Fibroblast of peridontal ligament (primary cell): ENCODE measurements at regions not wholly inside any gene's neighbourhood (a gene's known extent, or its start where the extent isn't known, plus 50 kb on each side); places are given as distances from the start of the nearest gene placed in this dataset.

ENCODE experiments used
- DNase-seq: peaks from one replicate; pipeline ENCODE4 v3.0.0-alpha.2; 2010; ENCODE audit errors: extremely low read depth

DNA sequence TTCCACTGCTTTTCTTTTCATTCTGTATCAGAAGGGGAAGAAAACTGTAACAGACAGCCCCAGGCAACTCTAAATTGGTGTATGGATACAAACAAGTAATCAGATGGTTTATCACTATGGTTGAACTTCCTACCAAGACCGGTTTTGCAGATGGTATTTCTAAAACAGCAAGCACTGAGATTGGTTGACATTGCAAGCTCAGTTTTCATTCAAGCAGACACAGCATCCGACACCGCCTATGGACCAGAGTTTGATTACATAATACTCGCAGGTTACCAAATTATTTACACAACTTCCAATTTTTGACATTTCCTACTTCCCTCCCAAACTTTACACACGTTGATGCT, 209.9 kb downstream of the ALDH8A1 start:
- DNase-seq: no peak

DNA sequence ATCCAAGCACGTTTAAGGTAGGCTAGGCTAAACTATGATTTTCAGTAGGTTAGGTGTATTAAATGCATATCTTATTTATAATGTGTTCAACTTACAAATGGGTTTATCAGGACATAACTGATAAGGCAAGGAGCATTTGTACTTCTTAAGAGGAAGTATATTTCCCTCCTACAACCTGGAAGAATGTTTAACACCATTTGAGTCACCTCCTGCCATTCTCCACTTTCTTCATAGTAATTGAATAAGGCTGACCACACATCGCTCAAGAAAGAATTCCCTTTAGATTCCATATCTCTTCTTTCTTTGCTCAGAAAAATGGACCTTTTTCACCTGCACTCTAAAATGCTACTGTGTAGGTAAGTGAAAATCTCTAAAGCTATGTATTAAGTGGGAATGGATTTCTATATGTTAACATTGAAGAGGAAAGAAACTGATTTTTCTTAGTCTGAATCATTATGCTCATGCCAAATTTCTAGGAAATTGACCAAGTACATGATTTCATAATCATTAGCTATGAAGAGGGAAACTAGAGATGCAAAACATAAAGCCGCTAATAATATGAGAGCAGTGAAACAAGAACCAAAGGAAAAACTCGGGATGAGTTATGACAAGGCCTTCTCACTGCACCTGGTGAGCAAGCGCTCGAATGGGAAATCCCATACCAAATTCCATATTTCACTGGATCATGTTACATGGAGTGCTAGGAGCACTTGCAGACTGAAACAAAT, 210.4 kb downstream of the ALDH8A1 start:
- no peak for DNase-seq

DNA sequence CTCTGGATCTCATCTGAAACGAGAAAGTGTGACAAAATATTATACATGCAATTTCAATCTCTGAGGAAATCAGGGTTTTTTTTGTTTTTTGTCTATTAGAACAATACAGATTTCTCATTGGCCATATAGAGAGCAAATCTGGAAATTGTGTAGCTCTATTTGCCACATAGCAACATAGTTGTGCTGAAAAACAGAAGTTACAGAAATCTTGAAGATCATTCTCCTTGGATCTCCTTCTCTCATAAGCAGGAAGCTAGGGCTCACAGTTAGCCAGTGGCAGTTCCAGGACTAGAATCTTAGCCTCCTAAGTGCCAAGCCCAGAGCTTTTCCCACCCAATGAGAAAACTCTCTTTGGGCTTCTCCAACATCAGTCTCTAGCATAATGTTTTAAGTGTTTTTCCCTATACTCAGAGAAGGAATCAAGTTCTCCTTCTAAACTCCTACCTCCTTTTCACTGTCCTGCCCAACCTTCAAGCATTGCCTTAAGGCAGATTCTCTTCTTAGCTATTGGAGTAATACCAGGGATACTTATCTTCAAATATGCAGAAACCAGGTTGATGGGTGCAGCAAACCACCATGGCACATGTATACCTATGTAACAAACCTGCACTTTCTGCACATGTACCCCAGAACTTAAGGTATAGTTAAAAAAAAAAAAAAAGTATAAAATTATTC, 211.6 kb downstream of the ALDH8A1 start:
- DNase-seq: no peak

DNA sequence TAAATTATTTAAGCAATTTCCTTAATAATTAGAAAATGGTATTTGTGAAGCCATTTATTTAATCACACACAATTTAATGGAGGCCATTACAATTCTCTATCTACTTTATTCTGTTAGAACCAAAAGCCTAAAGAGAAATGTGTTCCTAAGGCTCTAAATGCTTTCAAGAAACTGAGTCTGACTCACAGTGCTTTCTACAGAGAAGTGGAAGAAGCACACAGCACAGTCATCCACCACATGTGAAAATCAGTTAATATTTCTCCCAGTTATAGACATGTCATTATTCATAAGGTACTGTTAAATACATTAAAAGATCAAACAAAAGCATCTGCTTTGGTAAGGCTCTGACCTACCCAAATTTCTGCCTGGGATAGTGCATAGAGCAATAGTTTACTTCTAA, 214.4 kb downstream of the ALDH8A1 start:
- DNase-seq: no peak

DNA sequence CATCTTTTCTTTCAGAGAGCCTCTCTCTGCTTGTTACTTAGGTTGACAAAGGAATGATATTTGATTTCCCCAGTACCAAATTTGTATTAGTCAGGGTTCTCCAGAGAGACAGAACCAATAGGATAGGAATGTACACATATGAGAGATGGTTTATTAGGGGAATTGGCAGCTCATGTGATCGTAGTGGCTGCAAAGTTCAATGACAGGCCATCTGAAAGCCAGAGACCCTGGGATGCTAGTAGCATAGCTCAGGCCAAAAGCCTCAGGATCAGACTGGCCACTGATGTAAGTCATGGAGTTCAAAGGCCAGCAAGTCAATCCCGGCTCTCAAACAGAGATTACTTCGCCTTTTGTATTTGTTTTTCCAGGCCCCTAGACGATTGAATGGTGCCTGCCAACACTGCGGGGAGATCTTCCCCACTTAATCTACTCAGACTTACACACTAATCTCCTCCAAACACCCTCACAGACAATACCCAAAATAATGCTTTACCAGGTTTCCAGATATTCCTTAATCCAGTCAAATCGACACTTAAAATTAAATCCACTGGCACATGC, 215.5 kb downstream of the ALDH8A1 start:
- DNase-seq: no peak

DNA sequence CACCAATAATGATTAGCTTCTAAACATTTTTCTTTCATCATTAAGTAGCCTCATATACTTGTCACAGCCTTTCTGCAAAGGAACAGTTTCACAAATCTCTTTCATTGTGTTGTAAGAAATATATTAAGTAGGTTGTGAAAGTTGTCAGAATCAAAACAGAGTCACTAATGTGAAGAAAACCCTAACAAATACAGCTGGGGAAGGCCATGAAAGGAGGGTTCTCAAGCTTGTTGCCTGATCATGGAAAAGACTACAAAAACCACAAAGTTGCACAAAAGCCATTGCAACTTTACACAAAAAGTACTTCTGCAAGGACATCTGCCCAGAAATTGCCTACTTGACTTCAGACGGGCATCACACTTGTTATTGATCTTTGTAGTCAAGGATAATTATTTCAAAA, 216.1 kb downstream of the ALDH8A1 start:
- DNase-seq: no peak

DNA sequence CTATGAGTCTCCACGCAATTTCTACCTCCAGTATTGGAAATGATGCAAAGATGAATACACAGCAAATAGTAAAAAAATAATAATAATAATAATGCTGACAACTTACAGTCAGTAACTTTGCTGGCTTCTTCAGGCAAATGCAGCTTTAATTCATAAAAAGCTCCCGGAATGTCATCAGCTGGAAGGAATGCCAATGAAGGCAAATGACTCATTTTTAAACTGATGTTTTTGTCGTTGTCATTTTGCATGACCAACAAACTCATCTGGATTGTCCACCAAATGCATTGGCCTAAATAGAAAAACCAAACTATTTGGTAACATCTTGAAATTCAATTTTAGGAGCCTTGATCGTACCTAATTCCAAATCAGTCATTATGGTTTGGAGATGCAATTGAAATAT, 217.1 kb downstream of the ALDH8A1 start:
- no peak for DNase-seq

DNA sequence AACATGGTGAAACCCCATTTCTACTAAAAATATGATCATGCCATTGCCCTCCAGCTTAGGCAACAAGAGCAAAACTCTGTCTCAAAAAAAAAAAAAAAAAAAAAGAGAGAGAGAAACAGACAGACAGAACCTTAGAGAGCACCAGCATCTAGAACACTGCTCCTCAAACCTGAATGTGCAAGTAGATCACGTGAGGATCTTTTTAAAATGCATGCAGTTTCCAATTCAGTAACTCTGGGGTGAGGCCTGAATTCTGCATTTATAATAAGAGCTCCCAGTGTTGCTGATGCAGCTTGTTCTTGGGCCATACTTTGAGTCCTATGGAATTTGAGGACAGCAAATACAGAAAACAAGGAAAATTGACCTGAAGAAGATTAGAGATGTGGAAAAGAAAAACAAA, 218.3 kb downstream of the ALDH8A1 start:
- DNase-seq: no peak

DNA sequence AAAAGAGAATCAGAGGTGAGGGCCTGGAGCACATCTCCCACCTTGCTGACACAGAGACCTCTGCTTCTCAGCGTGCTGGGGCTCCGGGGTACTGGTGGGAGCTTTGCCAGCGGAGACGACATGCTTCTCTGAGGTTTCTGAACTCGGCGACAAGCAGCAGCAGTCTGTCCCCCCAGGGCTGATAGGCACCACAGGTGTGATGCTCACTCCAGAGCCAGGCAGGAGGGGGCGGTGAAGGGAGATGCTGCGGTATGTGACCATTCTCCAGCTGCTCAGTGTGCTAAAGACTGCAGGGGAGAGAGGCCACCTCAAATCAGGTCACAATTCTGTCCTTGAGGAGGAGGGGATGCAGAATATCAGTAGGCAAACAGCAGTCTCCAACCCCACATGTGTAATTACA, 219.9 kb downstream of the ALDH8A1 start:
- DNase-seq: no peak

DNA sequence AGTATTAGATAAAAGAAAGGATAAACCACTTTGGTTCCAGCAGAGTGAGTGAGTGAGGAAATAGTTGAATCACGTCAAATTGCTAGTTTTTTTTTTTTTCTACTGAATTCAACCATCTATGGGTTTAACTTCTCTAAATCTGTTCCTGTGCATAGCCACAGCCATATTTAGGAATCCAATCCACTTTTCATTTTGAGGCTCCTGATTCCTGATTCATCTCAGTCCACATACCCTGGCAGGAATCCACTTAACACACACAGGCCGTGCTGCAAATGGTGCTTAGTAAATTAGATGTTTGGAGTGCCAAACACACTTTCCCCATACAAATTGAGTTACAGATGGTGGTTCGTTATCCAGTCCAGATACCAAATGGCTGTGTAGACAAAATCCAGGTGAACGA, 220.3 kb downstream of the ALDH8A1 start:
- DNase-seq: peak; percentile 47

DNA sequence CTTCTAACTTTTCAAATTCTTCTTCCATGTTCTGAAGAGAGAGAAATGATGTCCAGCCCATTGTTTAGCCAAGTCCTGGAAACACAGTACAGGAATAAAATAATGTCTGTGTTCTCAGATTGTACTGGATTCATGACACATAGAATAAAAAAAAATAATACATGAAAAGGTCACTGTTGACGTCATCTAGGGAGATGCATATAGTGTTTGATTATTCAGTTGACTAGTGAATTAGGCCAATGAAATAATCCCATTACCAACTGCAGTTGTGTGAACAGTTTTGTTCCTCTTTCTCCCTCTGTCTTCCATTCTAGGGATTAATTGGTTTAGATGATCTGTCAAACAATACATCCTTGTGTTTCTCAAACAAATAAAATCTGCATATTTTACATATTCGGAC, 222.8 kb downstream of the ALDH8A1 start:
- no peak for DNase-seq

DNA sequence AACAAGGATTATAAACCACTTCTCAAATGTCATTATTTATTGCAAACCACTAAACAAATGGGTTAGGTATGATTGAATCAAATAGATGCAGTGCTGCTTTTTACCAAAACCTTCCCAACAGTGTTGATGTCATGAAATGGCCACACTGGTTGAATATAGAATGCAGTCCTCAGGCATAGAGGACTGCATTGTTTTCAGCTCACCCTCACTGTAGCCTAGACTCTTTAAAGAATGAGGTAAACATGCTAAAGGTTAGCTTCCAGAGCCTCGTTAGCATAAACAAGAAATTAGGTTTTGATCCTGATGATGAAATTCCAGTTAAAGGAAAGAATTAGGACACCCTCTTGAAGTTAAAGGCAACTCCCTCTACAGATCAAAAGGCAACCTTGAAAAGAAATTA, 224.3 kb downstream of the ALDH8A1 start:
- DNase-seq: no peak

DNA sequence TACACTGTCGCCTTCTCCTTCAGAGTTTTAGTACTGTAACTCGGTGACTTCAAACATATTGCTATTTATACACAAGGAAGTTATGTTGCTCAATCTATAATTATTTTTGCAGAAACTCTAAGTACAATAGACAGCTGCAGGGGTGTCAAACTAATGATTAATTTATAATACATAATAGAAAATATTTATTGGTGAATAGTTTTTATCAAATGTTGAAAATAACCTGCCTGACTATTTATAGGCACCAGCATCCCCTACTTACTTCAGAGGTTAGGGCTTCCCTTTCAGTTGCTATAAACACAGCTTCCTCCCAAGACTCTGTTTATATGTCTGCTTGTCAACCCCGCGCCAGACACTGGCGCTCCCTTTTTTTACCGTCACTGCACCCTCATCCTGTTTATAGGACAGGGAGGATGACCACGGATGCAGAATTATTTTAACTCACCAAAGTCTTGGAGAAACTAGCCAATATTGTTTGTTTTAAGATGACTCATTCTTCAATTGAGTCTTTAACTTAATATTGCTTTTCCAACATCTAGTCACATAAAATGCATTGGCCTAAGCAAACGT, 225.0 kb downstream of the ALDH8A1 start:
- DNase-seq: peak; percentile 57

DNA sequence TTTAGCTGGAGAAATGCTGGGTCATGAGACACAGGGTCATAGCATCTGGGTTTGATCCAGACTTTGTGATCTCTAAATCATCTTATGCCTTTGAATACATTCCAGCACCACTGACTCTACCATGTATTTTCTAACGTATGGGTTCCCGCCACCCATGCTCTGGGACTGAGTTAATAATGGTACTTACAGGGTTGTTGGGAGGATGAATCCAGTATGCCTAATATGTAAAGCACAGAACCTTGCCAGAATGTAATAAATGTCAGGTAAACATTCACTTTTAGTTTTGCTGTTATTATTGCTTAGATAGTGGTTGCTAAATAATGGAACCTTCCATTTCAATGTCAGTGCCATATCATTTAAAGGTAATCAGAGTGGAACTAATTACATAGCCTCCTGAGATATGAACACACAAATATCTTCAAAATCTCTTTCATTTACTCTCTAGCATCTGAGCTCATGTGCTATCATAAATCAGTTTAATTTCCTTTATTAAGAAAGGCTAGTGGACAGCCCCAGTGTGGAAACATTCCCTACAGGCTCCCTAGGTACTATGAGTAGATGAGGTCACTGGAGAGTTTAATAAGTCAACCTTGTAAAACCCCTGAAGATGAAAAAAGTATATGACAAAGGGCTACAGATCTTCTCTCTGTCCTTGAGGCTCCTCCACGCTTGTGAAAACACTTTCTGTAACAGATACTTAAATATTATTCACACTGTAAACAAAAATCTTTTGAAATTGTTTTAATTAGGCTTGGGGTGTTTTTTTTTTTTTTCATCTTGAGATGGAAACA, 226.6 kb downstream of the ALDH8A1 start:
- peak; percentile 74 for DNase-seq

DNA sequence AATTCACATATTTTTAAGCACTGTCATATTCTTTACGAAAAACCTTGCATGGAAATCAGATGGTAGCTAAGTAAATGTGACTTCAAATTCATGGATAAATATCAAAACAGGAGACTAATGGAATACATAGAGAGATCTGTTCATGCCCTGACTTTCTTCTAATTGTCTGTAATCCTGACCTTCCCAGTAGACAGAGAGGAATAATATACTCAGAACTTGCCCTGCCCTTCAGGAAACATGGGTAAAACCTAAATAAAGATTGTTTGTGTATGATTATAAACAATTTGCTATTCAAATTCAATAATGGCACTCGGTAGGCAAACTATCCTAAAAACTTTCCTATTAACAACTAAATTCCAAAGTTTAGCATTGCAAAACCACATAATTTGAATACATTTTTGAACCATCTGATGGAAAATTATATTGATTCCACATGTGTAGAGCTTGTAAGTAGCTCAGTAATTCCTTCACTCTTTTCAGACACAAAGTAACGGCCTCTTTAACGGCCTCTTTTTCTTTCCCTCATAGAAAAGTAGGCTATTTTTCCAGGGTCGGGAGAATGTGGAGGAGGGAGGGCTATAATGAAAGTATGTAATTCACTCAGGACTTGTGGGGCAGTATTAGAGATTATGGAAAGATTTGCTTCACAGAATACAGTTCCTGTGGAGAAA, 227.6 kb downstream of the ALDH8A1 start:
- peak; percentile 93 for DNase-seq

DNA sequence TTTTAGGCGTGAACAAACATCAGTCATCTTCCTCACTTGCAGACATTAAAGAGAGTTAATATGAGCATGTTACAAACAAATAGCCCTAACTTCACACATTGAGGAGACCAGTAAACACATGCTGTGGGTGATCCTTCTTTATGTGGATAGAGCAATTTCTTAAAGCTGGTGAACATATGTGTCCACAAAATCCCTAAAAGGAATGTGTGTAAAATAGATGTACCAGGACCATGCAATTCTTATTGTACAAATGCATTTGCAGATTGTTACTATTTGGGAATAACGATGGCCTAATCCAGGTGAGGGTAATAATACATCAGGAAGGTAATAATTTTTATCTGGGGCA, 228.9 kb downstream of the ALDH8A1 start:
- DNase-seq: peak; percentile 58

DNA sequence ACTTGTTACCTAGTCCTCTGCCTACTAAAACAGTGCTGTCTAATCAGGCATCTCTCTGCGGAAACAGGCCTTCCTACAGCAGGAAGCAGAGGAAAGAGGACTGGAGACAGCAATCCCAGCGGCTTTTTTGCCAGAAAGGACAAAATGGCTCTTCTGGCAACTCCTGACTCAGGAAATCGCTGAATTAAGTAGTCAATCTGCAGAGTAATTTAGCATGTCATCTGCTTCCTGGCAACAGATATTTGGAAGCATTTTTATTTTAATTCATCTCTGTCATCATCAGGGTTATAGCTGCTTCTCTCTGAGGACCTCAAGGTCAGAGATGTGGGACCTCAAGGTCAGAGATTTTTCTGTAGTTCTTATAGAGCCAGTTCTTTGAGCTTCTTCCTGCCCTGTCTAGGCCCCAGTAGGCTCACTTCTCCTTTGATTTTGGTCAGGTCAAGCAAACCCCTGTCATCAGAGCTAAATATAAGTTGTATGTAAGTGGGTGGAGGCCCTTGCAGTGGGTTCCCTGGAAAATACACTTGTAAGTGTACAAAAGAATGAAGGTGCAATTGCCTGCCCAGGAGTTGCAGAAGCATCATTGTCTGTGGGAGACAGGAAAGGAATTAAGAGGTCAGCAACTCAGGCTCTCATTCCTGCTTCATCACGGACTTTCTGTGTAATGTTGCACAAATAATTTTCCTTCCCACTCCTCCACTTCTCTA, 229.4 kb downstream of the ALDH8A1 start:
- DNase-seq: no peak

DNA sequence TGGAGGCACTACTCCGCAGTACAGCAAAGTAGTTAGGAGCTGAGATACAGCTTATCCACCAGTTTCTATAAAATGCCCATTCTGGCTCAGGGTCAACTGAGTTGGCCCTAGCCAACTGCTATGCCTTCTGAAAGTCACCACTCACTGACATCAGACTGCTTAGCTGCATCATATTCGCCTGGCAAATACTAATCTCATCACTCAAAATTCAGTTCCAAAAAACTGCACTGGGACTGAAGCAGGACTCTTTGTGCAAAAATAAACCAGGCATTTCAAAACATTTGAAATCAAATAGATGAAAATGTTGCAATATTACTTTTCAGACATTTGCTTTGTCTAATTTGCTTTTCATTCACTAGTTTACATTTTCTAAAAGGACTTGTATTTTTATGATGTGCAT, 230.0 kb downstream of the ALDH8A1 start:
- DNase-seq: peak; percentile 52

DNA sequence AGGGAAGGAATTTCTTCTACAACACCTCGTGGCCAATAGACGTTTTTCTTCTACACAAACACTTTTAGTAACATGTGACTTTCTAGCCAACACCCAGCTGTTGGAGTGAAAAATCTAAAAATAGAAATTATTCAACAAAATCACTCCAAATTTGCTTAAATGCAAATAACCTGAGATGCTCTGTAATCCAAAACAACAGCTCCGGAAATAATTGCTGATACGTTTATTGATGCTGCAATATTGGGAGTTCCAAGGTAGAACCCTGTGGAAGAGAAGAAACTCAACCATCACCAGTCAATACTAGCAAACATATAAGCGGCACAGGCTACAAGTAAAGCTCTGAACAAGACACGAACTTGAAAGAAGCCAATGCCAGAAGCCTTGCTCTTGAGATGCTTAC, 230.6 kb downstream of the ALDH8A1 start:
- no peak for DNase-seq

DNA sequence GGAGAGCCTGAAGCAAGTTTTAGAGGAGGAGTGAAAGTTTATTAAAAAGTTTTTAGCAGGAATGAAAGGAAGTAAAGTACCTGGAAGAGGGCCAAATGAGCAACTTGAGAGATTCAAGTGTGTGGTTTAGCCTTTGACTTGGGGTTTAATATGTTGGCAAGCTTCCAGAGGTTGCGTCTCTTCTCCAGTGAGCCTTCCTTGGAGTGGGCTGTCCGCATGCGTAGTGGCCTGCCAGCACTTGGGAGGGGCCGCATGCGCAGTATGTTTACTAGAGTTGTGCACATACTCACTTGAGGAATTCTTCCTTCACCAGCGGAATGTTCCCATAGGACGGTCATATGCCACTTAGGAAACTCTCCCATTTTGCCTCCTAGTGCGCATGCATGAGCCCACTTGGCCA, 235.2 kb downstream of the ALDH8A1 start:
- no peak for DNase-seq

DNA sequence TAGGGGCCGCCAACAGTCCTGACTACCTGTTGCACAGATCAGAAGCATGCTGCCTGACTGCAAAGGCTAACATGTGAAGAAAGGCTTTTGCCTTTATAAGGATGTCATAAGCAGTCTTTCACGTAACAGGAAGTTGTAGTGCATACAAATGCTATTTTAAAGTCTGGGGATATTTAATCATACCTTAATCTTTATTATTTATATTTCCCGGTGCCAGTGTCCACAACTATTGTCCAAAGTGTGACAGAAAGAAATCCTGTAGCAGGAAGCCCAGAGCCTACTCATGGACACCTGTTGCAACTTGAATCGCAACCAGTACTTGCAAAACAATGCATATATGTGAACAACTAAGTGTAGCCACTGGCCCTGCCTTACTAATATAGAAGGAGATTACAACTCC, 235.8 kb downstream of the ALDH8A1 start:
- DNase-seq: no peak
